Femur (tissue), 1 donor: ENCODE measurements at regions not wholly inside any gene's neighbourhood (a gene's known extent, or its start where the extent isn't known, plus 50 kb on each side); places are given as distances from the start of the nearest gene placed in this dataset.
"Not testable (repeated sequence)": the region's sequence is repeated elsewhere in the genome, so short reads cannot be mapped to it uniquely, and the experiment has no call there.

Source experiments
- DNase-seq: peaks from one replicate; pipeline ENCODE4 v3.0.0-alpha.2; 2017

- DNase-seq, result no peak
Observed at GRCh38 chr7:85708221-85708620, 521.4 kb upstream of the SEMA3D start.

GRCh38 chr7:85705076-85705475 lies 518.2 kb upstream of the SEMA3D start:
- no peak for DNase-seq

GRCh38 chr7:85703251-85704010 lies 516.6 kb upstream of the SEMA3D start:
- DNase-seq, result no peak

DNA sequence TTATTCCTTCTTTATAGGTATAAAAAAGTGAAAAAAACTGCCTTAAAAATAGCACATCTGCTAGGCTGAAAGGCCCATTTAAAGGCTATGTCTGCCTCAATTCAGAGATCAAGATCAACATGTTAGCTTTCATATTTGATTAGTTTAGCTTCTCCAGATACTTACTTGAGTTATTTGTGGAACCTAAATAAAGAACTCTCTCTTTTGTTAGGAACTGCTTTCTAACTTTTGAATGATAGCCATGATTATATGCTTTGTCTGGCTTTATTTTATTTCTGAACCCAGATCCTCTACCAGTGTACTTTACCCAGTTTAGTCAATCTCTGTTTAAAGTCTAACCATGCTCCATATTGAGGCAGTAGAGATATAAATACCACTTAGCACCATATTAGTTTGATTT lies 515.5 kb upstream of the SEMA3D start:
- DNase-seq, result no peak

- DNase-seq, result no peak
Observed at GRCh38 chr7:85699482-85699881, 512.6 kb upstream of the SEMA3D start.

DNA sequence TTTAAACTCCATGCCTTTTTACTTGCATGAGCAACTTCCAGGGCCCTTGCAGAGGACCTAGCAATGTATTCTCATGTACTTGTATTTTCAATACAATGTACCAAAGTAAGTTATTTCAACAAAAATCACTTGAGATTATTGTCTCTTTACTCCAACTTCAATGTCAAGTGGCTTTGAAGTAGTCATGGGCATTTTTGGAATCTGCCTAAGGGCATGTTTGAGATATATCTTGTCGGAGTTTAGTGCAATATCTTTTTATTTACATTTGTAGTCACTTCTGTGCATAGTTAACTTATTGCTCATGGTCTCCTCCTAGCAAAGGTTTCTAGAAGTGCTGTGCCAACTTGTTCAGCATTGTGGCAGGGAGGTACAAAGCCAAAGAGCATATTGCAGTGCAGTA lies 508.7 kb upstream of the SEMA3D start:
- no peak for DNase-seq

DNA sequence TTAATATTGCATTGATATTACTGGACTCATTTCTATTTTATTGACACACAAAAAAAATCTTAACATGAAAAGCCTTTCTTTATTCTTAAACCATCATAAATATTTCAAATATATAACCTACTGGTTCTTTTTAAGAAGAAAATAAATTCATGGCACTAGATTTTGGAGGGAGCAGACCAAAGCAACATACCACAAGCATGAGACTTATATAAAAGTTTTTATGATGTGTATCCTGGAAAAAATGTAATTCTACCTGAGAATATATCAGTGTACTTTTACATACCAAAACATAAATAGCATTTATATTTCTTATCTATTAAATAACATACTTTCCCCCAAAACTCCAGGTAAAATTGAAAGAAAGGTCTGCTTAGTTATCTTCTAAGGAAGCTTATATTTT lies 508.2 kb upstream of the SEMA3D start:
- no peak for DNase-seq

DNA sequence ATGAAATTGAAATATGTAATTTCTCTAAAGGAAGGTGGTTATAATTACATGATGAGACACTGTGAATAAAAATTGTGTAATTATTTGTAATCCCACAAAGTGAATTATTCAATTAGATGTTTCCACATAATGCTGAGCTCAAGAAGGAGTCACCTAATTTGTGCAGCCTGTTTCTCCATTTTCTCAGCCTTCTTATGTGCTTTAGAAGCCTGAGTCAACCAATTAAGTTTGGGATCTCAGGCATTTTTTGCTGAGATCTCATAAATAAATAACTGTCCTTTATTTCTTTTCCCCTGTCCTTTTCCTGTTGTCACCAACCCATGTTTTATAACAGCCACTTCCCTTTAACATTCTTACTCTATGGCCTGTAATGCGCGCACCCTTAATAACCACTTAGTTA lies 506.5 kb upstream of the SEMA3D start:
- no peak for DNase-seq

DNA sequence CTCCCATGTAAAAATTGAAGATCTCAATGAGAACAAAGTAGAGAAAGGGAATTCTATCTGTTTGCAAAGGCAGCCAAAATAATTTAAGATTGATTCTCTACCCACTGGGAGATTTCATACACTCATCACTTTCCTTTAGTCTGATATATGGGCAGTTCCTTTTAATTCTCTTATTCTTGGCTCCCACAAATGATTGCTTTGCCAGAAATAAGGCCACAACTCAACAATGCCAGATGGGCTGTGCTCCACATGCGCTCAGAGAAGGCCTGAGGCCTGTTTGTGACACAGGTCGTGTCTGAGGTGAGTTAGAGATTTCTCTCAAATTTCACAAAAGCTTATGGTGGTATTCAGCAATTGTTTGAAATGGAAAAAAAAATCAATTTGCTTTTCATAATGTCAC lies 501.9 kb upstream of the SEMA3D start:
- no peak for DNase-seq

DNA sequence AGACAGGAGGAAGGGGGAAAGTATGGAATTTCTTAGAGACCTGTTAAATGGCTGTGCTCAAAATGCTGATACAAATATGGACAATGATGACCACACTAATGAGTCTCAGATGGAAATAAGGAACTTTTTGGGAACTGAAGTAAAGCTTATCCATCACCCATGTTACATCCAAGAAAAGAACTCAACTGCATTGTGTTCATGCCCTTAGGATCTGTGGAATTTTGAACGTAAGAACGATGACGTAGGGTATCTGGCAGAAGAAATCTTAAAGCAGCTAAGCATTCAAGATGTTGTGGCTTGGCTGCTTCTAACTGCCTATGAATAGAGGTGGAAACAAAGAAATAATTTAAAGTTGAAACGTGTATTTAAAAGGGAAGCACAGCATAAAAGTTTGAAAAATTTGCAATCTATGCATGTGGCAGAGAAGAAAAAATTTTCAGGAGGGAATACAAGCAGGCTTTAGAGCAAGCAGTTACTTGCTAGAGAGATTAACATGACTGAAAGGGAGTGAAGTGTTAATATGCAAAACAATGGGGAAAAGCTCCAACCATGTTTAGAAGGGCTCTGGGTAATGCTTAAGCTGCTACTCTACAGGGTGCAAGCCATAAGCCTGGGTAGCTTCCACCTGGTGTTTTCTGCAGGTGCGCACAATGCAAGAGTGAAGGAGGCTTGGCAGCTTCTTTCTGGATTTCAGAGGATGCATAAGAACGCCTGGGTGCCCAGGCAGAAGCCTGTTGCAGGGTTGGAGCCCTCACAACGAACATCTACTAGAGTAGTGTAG lies 499.7 kb upstream of the SEMA3D start:
- no peak for DNase-seq

DNA sequence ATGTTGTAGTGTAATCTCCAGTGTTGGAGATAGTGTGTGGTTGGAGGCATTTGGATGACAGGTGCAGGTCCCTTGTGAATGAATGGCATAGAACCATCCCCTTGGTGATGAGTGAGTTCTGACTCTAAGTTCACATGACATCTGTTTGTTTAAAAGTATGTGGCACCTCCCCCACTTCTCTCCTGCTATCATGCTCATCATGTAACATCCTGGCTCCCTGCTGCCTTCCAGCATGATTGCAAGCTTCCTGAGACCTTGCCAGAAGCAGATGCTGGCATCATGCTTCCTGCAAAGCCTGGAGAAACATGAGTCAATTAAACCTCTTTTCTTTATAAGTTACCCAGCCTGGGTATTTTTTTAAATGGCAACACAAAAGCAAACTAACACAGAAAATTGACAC lies 499.0 kb upstream of the SEMA3D start:
- DNase-seq, result no peak

DNA sequence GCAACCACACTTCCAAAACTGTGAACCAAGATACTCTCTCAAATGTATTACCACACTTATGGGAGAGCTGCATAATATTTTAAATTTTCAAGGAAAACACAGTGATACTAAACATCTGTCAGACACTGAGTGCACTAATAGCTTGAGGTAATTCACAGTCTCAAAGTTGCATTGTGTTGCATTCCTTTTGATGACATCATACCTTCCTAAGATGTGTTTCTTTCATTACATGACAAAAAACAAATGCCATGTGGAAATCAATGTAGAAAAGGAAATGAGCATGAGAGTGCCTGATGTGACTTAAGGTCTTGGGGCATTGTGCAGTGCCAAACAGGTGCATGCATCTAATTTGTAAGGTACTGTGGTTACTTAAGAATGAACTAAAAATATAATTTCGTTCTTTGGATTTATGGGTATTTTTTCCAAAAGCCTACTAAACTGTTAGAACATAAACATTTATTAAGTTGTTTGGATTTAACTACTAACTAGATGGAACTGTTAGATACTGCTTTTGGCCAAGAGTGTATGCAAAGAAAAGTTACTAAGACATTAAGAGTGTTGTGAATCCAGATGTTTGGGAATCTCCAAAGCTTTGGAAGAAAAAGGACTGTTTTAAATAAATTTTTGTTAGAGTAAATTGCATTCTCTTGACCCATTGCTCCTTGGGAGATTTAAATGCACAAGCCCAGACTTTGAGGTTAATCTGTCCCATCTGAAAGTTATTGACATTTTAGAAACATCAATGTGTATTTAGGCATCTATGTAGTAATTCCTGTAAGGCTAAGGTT lies 496.2 kb upstream of the SEMA3D start:
- no peak for DNase-seq

DNA sequence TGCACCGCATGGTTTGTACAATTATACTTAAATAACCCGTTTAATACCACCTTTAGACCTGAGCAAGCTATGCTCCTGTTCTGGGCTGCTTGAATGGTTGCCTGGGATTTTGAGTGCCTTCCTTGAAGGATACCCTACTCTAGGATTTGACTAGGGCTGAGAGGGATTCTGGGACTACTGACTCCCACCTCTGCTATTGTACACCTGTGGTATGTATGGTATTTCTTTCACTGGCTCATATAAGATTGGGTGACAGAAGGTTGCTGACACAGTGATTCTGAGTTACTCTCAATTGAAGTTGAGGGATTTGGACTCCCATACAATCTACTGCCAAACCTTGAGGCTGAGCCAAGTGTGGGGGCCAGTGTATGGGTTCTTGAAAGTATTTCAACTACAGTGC lies 494.4 kb upstream of the SEMA3D start:
- DNase-seq, result no peak

DNA sequence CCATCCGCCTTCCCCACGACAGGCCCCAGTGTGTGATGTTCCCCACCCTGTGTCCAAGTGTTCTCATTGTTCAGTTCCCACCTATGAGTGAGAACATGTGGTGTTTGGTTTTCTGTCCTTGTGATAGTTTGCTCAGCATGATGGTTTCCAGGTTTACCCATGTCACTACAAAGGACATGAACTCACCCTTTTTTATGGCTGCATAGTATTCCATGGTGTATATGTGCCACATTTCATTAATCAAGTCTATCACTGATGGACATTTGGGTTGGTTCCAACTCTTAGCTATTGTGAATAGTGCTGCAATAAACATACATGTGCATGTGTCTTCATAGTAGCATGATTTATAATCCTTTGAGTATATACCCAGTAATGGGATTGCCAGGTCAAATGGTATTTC lies 488.2 kb upstream of the SEMA3D start:
- DNase-seq, result not testable (repeated sequence)

- DNase-seq, result no peak
Observed at GRCh38 chr7:85673876-85674275, 487.0 kb upstream of the SEMA3D start.

GRCh38 chr7:85669225-85669624 lies 482.4 kb upstream of the SEMA3D start:
- DNase-seq, result no peak

DNA sequence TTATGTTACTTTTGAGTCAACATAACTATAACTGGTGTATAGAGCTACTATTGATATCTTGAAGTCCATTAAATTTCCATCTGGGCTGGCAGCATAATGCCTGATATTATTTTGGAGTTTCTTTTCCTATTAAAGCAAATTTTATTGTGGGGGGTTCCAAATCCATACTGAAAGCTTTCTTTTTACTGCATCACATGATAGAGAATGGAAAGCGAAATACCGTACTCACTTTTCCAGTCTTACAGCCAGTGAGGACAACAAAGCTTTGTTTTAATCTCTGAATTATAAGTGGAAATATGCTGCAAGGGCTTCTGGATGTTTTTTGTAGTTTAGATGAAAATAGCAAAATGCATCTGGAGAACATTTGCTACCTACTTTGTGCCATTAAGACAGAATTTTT lies 477.5 kb upstream of the SEMA3D start:
- DNase-seq, result no peak

GRCh38 chr7:85659364-85659763 lies 472.5 kb upstream of the SEMA3D start:
- DNase-seq, result no peak

GRCh38 chr7:85655252-85655651 lies 468.4 kb upstream of the SEMA3D start:
- no peak for DNase-seq

DNA sequence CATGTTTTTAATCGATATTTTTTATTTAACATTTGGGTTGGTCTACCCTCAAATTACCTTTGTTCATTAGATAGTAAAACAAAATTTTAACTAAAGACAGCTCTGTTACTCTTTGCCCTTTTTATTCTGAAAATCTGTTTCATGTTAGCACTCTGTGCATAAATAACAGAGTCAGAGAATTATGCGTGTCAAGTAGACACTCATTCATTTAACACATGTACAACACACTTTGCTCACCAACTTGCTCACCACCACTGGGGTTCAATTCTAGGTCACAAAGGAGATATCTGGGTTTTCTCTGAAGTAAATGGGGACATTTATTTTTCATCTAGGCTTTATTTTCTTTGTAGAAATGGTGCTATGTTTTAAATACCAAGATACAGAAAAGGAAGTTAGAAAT lies 457.4 kb upstream of the SEMA3D start:
- no peak for DNase-seq

DNA sequence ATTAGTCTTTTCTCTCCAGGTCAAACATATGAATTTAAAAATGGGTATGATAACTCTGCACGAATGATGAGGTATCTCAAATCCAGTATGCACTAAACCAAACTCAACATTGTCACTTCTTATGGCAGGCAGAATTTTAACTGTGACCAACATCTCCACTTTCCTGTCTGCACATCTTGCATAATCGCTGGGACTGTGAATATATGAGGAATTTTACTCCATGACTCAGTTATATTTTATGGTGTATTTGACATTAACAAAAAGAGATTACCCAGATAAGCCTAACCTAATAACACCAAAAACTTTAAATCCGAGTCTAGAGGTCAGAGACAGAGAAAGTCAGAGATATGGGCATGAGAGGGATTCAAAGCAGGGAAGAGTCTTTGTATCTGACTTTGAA lies 454.5 kb upstream of the SEMA3D start:
- DNase-seq, result no peak

GRCh38 chr7:85638394-85638793 lies 451.5 kb upstream of the SEMA3D start:
- no peak for DNase-seq

DNA sequence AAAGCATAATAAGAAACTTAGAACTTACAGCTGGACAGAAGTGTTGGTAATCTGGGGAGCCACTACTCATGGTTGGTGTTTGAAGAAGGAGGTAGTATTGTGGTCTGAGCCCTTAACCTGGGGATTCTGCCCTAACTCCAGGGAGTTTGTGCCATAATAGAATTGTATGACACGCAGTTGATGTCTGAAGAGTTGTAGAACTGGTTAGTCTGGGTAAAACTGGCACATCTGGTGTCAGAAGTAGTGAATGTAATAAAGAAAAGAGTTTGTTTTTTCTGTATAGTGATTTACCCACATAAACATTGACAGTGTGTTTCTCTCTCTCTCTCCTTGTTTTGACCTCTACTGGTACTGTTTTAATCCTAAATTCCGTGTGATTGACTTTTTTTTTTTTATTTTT lies 448.1 kb upstream of the SEMA3D start:
- no peak for DNase-seq
